D341Med (cell line): ENCODE measurements at regions not wholly inside any gene's neighbourhood (a gene's known extent, or its start where the extent isn't known, plus 50 kb on each side); places are given as distances from the start of the nearest gene placed in this dataset.
"Not testable (repeated sequence)": the region's sequence is repeated elsewhere in the genome, so short reads cannot be mapped to it uniquely, and the experiment has no call there.

Source experiments
- DNase-seq: peaks from one replicate; pipeline ENCODE4 v3.0.0; 2012; ENCODE audit warnings: low spot score

DNA sequence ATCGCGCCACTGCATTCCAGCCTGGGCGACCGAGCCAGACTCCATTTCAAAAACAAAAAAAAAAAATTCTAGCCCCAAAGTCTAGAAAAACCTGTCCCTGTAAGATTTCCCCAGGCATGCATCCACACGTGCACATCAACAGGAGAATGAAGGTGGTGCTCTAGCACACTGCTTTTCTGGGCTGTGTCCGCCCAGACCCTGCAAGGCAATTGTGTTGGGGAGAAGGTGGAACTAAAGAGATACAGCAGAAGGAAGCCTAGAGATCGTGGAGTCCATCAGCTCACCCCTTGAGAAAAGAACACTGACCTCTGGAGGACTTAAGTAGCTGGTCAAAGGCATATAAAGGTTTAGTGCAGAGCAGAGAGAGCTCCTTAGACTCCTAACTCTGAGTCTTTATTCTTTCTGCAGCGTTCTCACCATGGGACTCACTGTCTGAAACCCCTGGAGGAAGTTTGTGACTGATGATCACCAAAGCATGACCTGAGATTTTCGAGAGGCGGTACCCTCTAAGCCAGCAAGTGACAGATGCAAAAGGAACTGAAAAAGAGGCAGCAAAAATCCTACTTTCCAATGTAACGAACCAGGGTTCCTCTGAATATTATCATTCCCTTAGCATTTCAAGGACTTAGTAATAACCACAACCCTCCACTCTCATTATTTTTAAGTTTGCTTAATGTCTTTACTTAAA lies 179.8 kb downstream of the MEX3B start:
- DNase-seq, result no peak

DNA sequence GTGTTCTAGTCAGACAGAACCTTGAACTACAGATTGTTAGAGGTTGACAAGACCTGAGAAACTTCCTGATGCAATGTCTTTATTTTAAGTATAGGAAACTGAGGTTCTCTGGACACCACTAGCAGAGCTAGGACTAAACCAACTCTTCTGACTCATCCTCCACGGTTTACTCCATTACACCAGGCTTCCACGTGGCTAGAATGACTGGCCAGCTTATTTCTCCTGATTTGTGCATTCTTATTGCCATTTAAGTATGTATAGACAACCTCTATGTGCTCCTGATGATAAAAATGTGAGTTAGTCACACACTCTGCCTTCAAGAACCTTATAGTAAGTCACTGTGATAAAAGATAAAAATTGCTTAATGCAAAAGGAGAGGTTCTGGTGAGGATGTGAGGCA lies 182.7 kb downstream of the MEX3B start:
- no peak for DNase-seq

DNA sequence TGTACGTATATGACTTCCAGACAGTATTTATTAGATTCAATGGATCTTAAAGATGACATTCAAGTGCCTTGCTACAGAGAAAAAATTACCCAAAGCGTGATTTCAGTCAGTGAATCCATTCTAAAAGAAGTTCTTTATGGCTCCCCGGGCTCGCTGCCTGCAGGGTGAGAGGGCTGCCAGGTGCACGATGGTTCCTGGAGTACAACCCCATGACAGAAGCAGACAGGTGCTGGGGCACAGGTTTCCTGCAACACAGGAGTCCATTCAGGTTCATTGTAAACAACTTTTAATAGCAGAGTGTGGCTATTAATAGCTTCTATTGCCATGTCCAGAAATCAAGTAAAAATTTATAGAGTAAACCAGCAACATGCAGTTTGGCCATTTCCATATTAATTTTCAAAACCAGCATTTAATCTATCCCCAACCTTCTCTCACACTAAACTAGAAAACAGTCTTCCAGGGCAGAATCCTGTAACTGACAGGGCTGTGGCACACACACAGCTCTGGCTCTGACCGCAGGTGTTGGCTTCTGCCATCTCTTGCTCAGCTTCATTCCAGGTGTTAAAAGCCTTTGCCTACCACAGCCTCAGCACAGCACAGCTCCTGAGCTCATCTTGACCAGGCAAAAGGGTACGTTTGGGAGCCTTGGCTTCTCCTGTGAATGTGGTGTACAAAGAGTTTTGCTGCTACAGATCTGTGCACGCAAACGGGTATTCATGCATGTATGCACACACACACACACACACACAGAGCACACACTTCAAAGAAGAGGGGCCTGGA lies 185.9 kb downstream of the MEX3B start:
- no peak for DNase-seq

DNA sequence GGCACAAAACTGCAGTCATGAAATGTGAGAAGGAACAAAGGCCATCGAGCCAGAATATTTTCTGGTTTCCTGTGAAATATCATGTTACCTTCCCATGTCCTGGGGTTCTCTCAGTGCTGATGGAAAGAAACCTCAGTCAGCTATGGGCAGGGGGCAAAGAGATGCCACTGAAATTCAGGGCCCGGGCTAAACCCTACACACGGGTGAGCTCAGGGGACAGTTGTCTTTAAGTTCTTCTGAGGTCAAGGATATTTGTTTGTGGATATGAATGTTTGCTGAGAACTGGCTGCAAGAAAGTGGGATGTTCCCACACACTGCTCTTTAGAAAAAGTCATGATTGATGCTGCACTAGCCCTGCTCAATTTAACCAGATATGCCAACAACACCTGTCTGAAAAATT lies 187.2 kb downstream of the MEX3B start:
- DNase-seq, result no peak

DNA sequence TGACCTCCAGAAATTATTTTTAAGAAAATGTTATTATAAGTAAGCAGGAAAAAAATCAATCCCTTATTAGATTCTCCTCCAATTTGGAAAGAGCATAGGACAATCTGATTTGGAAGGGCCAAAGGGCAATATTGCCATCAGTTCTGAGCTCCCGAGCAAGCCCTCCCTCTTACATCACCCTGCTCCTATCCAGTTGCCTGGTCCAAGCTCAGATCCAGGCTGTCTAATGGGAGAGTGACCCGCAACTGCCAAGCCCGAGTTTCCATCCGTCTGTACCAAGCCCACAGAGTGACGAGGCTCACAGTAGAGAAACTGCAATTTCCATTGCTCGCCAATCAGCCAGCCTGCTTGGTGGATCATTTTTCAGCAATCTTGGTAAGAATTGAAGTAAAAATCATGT lies 187.7 kb downstream of the MEX3B start:
- no peak for DNase-seq

DNA sequence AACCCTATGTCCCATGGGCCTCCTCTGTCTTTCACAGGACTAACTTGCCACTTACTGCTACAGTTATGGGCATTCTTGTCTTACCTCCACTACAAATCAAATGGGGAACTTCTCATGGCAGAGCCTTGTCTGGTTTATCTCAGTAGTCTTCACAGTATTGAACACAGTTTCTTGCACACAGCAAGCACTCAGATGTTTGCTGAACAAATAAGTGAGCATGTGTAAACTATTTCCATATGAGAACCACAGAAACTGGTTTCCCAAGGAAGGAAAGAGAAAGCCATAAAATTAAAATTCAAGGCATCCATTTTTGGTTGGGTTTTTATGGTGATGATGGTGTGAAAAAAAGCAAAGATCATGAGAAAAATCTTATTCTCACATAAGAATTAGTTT lies 189.2 kb downstream of the MEX3B start:
- no peak for DNase-seq

DNA sequence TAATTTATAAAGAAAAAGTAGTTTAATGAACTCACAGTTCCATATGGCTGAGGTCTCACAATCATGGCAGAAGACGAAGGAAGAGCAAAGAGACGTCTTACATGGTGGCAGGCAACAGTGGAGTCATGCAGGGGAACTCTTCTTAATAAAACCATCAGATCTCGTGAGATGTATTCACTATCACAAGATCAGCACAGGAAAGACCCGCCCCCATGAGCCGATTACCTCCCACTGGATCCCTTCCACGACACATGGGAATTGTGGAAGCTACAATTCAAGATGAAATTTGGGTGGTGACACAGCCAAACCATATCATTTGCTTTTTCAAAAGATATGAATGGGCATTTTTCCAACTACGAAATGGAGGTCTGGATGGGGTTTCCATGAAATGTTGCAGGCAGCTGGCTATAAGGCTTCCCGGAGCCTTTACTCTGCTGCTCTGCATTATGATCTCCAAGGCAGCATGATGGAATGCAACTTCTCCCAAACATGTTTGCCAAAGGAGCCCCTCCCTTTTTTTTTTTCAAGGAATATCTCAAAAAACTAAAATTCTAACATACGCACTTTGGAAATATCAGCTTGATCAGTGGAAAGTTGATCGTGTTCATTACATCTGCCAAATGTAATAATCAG lies 189.7 kb downstream of the MEX3B start:
- no peak for DNase-seq

DNA sequence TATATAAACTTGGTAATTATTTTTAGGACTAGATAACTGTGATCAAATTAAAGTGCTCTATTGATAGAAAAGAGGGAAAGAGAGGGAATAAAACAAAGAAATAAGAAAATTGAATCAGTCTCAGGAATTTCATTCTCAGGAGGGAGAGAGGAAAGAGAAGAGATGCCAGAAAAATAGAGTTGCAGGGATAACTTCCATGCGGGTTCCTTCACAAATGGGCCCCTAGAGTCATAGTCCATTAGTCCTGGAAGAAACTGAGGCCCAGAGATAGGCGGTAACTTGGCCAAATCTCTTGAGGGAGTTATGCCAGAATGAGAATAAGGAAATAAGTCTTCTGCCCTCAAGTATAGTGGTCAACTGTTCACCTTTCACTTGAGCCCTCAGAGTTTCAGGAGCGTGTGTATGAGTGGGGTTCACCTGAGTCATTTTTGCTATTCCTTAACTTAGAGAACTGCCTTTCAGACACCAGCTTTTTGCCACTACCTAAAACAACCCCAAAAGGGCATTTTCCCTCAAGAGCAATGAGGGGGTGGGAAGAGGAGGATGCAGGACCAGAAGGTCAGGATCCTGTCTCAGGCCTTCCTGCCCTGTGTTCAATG lies 192.6 kb downstream of the MEX3B start:
- no peak for DNase-seq

DNA sequence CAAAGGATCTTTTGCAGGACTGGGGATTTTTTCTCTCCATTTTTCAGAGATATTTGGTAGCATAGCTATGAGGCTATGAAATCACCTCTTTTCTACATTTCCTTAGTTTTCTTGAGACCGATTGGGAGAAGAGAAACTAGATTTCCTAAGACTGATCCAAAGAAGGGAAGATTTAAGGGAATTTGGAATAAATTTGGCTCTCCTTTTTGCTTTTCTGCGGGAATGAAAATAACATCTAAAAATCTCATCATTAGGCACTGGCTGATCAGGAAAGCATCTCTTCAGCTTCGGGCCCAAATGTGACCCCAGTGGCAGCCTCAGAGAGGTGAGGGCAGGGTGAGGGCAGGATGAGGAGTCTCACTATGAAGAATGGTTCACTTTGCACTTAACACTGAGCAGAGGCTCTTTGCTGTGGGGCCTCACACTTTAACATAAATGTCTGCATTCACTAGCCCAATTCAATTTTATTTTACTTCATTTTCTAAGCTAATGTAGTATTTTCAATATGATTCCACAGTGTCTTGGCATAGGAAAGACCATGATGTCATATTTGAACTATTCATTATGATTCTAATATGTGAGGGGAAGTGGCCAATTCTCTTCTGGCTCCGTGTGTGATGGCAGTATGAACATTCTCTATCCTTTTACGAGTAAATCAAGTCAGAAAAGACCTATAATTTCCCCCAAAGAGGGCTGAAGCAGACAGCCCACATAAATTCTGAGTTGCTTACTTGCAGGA lies 193.2 kb downstream of the MEX3B start:
- DNase-seq, result no peak

DNA sequence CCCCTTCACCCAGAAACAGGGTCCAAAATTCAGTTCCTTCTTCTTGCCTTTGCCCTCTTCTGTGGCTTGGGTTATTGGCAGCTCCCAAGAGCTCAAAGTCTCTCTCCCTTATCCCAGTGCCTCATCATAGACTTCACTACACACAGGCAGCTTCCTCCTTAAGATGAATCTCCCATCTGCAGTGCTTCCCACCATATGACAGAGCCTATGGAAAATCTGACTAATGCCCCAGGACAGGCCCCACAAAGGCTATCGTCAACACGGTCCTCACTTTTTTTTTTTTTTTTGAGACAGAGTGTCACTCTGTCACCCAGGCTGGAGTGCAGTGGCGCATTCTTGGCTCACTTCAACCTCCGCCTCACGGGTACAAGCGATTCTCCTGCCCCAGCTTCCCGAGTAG lies 194.1 kb downstream of the MEX3B start:
- DNase-seq, result no peak

DNA sequence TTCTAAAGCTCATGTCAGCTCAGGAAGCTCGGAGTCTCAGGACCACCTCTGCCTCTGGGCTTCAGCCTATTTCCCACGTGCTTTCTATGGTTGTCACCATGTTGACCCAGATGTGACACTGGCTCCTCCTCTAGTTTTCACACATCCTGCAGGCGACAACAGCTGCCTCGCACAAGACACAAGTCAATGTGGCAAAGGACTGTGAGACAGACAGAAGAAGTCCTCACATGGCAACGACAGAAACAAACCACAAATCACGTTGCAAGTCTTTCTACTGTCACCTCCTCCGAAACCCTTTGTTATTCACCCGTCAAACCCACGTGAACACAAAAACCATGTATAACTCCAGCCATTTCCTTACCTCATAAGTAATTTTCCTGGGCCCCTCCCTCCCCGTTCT lies 194.5 kb downstream of the MEX3B start:
- DNase-seq, result no peak

DNA sequence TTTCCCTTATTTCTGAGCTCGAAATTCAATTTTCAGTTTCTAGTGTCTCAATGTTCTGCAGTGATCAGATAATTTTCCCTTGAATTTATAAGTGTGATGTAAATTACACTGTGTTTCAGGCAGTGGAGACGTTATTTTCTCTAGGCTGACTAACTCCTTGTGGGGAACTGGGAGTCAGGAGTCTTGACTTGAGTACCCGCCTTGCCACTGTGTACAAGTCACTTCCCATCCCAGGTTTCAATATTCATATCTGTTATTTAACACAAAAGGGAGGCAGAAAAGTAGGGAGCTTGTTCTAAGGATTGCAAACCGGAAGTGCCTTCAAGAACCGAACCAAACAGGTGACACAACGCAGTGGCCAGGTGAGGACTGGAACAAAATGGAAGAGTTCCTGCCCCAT lies 196.5 kb downstream of the MEX3B start:
- DNase-seq, result no peak

DNA sequence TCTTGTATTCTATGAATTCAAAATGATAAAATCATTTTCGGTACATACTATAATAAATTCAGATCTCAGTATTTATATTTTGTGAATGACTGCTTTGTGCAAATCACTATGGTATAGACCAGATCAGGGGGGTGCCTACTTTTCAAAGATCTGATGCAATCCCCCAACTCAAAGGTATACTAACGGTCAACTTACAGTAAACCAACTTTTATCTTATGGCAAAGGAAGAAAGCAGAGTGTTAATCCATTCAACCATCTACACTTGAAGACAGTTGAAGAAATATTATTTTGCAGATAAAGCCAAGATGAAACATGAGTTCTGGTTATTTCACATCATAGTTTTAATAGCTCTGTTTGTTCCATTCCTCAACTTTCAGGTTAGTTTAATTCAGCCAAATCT lies 197.1 kb downstream of the MEX3B start:
- DNase-seq, result no peak

DNA sequence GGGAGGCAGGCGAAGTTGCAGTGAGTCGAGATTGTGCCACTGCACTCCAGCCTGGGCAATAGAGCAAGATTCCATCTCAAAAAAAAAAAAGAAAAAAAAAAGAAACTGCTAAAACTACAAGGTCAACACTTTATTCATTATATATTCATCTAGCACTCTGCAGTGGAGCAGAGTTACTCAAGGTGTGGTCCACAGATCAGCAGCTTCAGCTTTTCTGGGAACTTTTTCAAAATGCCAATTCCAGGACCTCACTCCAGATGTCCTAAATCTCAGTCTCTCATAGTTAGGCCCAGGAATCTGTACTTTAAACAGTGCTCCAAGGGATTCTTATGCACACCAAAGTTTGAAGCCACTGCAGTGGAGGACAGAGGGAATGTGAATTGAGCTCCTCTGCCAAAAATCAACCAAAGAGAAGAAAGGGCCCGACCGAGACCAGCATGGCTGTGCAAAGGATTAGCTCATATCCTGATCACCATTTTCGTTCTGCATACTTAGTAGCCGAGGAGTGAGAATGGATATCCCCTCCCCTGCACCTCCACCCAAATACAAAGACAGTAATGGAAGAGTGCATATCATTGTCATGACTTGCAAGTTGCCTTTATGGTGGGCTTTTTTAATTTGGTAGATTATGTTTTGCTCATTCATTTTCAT lies 201.9 kb downstream of the MEX3B start:
- no peak for DNase-seq

DNA sequence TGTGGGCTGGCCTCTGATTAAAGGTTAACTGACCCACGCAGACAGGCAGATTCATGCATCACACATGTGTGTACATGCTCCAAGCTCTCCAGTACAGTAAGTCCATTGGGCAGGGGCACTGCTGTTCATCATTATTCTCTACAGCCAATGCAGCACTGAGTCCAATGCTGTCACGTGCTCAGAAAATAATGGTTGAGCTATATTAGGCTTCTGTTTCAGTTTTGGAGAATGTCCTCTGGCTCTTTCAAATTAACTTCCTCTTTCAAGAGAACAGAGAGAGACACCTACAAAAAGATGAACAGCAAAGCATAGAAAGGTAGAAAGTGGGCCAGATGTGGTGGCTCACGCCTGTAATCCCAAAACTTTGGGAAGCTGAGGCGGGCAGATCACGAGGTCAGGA lies 202.6 kb downstream of the MEX3B start:
- no peak for DNase-seq

DNA sequence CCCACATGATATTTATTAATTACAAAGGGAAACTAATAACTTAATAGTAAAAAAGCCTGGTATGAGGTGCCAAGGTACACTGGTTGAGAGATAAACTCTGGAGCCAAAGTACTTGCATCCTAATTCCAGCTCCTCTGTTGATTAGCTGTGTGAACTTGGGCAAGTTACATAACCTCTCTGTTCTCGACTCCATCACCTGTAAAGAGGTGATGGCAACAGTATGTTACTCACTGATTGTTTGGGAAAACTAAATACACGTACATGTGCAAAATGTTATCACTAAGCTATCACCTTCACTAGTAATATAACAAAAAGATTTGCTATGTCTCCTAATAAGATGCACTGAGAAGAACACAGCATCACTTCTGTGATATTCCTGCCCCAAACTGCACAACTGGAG lies 206.4 kb downstream of the MEX3B start:
- DNase-seq, result no peak

DNA sequence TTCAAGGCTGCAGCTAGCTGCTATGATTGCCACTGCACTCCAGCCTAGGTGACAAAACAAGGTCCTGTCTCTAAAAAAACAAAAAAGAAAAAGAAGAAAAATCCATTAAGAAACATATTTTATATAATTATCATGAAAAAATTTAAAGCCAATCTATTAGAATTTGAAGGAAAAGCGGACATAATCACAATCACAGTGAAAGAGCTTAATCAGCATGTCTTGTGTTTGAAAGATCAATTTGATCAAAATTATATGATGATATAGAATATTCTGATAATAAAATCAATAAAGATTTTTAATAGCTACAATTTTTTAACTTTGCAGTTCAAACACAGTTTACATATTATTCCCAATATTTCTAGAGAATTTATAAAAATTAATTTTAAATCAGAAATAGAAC lies 210.1 kb downstream of the MEX3B start:
- no peak for DNase-seq

DNA sequence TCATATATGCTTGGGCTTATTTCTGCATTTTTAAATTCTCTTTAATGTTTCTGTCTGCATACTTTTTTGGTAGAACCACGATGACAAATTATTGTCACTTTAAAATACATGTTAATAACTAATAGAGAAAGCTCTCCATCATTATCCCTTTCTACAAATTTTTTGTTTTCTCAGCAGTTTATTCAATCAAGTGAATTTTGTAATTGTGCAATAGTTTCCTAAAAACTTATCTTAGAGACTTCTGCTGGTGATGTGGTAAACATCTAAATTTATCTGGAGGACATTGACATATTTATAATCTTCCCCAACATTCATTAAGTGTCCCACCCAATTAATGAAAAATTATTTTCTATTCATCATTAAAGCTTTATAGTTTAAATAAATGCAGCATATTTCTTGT lies 215.3 kb downstream of the MEX3B start:
- no peak for DNase-seq

DNA sequence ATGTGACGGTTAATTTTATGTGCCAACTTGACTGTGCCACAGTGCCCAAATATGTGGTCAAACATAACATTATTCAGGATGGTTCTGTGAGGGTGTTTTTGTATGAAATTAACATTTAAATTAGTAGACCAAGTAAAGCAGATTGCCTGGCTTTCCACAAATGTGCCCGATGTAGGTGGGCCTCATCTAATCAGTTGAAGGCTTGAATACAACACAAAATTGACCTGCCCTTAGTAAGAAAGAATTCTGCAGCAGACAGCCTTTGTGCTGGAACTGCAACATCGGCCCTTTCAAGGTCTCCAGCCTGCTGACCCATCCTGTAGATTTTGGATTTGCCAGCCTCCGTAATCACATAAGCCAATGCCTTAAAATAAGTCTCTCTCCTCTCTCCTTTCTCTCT lies 215.9 kb downstream of the MEX3B start:
- no peak for DNase-seq

DNA sequence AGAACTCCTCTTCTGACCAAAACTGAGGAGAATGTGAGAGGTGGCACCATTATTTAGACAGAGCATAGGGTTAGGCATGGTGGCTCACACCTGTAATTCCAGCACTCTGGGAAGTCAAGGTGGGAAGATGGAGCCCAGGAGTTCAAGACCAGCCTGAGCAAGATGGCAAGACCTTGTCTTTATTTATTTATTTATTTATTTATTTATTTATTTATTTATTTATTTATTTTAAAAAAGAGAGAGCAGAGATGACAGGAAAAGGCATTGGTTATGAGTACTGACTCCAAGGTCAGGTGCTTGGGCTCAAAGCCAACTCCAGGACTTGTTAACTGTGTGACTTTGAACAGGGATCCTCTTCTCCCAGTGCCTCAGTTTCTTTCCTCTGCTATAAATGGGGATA lies 217.7 kb downstream of the MEX3B start:
- no peak for DNase-seq

DNA sequence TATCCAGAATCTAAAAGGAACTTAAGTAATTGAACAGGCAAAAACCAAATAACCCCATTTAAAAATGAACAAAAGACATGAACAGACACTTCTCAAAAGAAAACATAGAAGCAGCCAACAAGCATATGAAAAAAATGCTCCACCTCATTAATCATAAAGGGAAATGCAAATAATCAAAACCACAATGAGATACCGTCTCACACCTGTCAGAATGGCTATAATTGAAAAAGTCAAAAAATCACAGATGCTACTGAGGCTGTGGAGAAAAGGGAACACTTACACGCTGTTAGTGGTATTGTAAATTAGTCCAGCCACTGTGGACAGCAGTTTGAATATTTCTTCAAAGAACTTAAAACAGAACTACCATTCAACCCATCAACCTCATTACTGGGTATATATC lies 220.7 kb downstream of the MEX3B start:
- DNase-seq, result no peak

DNA sequence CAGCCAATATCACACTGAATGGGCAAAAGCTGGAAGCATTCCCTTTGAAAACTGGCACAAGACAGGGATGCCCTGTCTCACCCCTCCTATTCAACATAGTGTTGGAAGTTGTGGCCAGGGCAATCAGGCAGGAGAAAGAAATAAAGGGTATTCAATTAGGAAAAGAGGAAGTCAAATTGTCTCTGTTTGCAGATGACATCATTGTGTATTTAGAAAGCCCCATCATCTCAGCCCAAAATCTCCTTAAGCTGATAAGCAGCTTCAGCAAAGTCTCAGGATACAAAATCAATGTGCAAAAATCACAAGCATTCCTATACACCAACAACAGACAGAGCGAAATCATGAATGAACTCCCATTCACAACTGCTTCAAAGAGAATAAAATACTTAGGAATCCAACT lies 223.2 kb downstream of the MEX3B start:
- DNase-seq, result not testable (repeated sequence)
